RWPE2 (cell line): ENCODE measurements at regions not wholly inside any gene's neighbourhood (a gene's known extent, or its start where the extent isn't known, plus 50 kb on each side); places are given as distances from the start of the nearest gene placed in this dataset.

Experiments used
- ATAC-seq: fragments of 200-7000 bp; cut with Tn5 transposase; 3 replicates; pipeline ENCODE4 v1.9.1; 2021; ENCODE audit warnings: low read depth
- DNase-seq: peaks from one replicate; pipeline ENCODE4 v3.0.0-alpha.2; 2020; ENCODE audit warnings: low spot score
- H3K27ac ChIP-seq: fragments of 450-650 bp; 2 replicates; pipeline ENCODE4 v1.5.1; 2017; ENCODE audit warnings: mild to moderate bottlenecking; ENCODE audit not compliant: poor library complexity, severe bottlenecking
- H3K27me3 ChIP-seq: fragments of 250-450 bp; sonication (Bioruptor Pico); 2 replicates; pipeline ENCODE4 v1.5.1; 2021; ENCODE audit warnings: mild to moderate bottlenecking, moderate library complexity; ENCODE audit not compliant: insufficient read depth, poor library complexity, severe bottlenecking
- H3K36me3 ChIP-seq: fragments of 250-450 bp; sonication (Bioruptor Pico); 2 replicates; pipeline ENCODE4 v1.5.1; 2020; ENCODE audit warnings: low read depth, mild to moderate bottlenecking, moderate library complexity
- H3K4me1 ChIP-seq: fragments of 250-450 bp; sonication (Bioruptor Pico); 2 replicates; pipeline ENCODE4 v1.5.1; 2021; ENCODE audit warnings: mild to moderate bottlenecking, moderate library complexity; ENCODE audit not compliant: insufficient read depth, poor library complexity, severe bottlenecking
- H3K4me3 ChIP-seq: fragments of 250-450 bp; sonication (Bioruptor Pico); 2 replicates; pipeline ENCODE4 v1.5.1; 2021; ENCODE audit warnings: mild to moderate bottlenecking, moderate library complexity; ENCODE audit not compliant: severe bottlenecking
- H3K9me3 ChIP-seq: fragments of 250-450 bp; sonication (Bioruptor Pico); 2 replicates; pipeline ENCODE4 v1.5.1; 2021; ENCODE audit warnings: mild to moderate bottlenecking, moderate library complexity; ENCODE audit not compliant: severe bottlenecking
- TF ChIP-seq, protein P1 (sequence below): fragments of 450-650 bp; IDR thresholded peaks from one replicate; pipeline ENCODE4 v1.5.1; 2017; ENCODE audit warnings: mild to moderate bottlenecking, moderate library complexity; ENCODE audit not compliant: poor library complexity, severe bottlenecking

DNA sequence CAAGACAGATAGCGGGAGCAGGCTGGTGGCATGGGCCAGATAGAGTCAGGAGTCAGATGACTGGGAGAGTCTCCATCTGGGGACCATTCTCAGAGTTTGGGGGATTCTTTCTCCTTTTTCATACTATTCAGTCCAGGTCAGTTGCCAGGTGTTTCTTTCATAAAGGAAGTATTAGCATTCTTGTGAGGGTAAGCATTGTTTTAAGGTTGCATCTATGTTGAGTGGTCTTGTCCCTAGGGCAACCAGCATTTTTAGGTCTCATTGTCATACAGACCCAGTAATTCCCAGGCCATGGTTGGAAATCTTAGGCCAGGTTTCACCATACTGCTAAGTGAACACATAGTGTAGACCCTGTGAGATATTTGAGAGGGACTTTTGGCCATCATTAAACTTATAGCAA lies 122.3 kb upstream of the POC5 start:
- H3K36me3 ChIP-seq = no peaks in the 10 kb centered on the region
- TF ChIP-seq, protein P1, sequence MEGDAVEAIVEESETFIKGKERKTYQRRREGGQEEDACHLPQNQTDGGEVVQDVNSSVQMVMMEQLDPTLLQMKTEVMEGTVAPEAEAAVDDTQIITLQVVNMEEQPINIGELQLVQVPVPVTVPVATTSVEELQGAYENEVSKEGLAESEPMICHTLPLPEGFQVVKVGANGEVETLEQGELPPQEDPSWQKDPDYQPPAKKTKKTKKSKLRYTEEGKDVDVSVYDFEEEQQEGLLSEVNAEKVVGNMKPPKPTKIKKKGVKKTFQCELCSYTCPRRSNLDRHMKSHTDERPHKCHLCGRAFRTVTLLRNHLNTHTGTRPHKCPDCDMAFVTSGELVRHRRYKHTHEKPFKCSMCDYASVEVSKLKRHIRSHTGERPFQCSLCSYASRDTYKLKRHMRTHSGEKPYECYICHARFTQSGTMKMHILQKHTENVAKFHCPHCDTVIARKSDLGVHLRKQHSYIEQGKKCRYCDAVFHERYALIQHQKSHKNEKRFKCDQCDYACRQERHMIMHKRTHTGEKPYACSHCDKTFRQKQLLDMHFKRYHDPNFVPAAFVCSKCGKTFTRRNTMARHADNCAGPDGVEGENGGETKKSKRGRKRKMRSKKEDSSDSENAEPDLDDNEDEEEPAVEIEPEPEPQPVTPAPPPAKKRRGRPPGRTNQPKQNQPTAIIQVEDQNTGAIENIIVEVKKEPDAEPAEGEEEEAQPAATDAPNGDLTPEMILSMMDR = no peak
- H3K9me3 ChIP-seq = no peaks in the 10 kb centered on the region
- H3K4me1 ChIP-seq = no peaks in the 10 kb centered on the region
- H3K27ac ChIP-seq = no peak overlapping the region
- H3K4me3 ChIP-seq = no peak overlapping the region
- ATAC-seq (no peak), DNase-seq (no peak)
- no peaks in the 10 kb centered on the region for H3K27me3 ChIP-seq

DNA sequence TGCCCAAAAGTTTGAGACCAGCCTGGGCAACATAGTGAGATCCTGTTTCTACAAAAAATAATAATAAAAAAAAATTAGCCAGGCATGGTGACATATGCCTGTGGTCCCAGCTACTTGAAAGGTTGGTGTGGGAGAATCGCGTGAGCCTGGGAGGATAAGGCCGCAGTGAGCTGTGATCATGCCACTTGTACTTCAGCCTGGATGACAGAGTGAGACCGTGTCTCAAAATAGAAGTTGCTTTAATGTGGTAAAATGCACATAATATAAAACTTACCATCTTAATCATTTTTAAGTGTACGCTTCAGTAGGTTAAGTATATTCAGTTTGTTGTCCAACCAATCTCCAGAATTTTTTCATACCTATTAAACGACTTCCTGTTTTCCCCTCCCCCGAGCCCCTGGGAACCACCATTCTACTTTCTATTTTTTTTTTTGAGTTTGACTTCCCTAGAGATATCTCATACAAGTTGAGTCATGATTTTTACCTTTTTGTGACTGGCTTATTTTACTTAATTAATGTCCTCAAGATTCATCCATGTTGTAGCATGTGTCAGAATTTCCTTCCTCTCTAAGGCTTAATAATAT lies 120.1 kb upstream of the POC5 start:
- no peak overlapping the region for H3K27ac ChIP-seq
- no peaks in the 10 kb centered on the region for H3K4me1 ChIP-seq
- no peaks in the 10 kb centered on the region for H3K9me3 ChIP-seq
- ATAC-seq (no peak), DNase-seq (no peak)
- TF ChIP-seq, protein P1 = no peak
- no peaks in the 10 kb centered on the region for H3K36me3 ChIP-seq
- peaks cover 5% of the 10 kb centered on the region for H3K27me3 ChIP-seq
- no peak overlapping the region for H3K4me3 ChIP-seq

DNA sequence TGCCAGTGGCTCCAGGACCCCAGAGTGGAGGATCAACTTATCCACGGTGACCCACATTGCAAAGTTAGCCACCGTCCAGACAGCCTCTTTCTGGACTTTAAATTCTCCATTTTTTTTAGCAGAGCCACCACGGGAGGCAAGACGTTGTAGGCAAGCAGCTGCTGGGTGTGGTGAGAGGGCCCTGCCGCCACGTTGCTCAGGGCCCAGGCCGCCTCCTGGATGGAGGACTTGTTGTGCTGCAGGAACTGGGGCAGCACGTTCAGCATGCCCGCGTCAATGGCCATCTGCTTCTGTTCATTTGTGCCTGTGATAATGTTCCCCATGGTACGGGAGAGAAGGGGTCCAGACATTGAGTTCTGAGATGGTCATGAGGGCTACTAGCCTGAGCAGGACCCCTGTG lies 114.3 kb upstream of the POC5 start:
- peaks cover 9% of the 10 kb centered on the region for H3K27me3 ChIP-seq
- DNase-seq (no peak), ATAC-seq (no peak)
- no peak overlapping the region for H3K4me3 ChIP-seq
- no peaks in the 10 kb centered on the region for H3K9me3 ChIP-seq
- no peaks in the 10 kb centered on the region for H3K36me3 ChIP-seq
- no peaks in the 10 kb centered on the region for H3K4me1 ChIP-seq
- TF ChIP-seq, protein P1 = no peak
- H3K27ac ChIP-seq = no peak overlapping the region

DNA sequence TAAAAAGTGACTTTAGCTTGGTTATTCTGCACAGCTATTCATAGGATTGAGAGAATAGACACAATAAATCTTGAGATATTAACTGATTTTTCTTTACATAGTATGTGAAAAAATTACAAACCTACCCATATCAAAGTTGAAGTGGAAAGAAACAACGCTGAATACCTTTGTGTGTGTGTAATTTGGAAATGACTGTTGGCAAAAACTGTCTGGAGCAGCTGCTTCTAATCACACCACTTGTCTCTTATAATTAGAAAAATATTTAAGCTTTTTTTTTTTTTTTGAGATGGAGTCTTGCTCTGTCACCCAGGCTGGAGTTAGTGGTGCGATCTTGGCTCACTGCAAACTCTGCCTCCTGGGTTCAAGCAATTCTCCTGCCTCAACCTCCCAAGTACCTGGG lies 110.8 kb upstream of the POC5 start:
- Histone ChIP-seq H3K27ac (no peak overlapping the region), H3K4me3 (no peak overlapping the region), H3K4me1 (no peaks in the 10 kb centered on the region), H3K9me3 (no peaks in the 10 kb centered on the region), H3K27me3 (peaks cover 4% of the 10 kb centered on the region), H3K36me3 (no peaks in the 10 kb centered on the region)
- DNase-seq (no peak), ATAC-seq (no peak)
- TF ChIP-seq, protein P1 = no peak

DNA sequence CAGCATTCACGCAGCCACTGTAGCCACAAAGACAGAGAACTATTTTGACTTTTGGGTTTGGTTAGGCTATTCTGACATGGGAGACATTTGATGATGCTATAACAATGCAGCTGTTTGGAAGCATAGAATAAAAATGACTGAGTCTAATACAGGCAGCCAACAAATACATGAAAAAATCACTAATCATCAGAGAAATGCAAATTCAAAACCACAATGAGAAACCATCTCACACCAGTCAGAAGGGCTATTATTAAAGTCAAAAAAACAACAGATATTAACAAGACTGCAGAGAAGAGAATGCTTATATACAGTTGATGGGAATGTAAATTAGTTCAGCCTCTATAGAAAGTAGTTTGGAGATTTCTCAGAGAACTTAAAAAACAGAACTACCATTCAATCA lies 107.1 kb upstream of the POC5 start:
- TF ChIP-seq, protein P1 = no peak
- Histone ChIP-seq H3K27ac (no peak overlapping the region), H3K4me1 (no peaks in the 10 kb centered on the region), H3K27me3 (peaks cover 3% of the 10 kb centered on the region), H3K9me3 (no peaks in the 10 kb centered on the region), H3K36me3 (no peaks in the 10 kb centered on the region), H3K4me3 (no peak overlapping the region)
- ATAC-seq = no peak
- no peak for DNase-seq
